HG03159 (cell line): ENCODE measurements at regions not wholly inside any gene's neighbourhood (a gene's known extent, or its start where the extent isn't known, plus 50 kb on each side); places are given as distances from the start of the nearest gene placed in this dataset.
"Not testable (repeated sequence)": the region's sequence is repeated elsewhere in the genome, so short reads cannot be mapped to it uniquely, and the experiment has no call there.

Experiments
- ATAC-seq: cut with Tn5 transposase; IDR thresholded peaks from one replicate; pipeline ENCODE4 v1.9.1; 2021; ENCODE audit warnings: mild to moderate bottlenecking, moderate library complexity; ENCODE audit not compliant: unreplicated experiment

DNA sequence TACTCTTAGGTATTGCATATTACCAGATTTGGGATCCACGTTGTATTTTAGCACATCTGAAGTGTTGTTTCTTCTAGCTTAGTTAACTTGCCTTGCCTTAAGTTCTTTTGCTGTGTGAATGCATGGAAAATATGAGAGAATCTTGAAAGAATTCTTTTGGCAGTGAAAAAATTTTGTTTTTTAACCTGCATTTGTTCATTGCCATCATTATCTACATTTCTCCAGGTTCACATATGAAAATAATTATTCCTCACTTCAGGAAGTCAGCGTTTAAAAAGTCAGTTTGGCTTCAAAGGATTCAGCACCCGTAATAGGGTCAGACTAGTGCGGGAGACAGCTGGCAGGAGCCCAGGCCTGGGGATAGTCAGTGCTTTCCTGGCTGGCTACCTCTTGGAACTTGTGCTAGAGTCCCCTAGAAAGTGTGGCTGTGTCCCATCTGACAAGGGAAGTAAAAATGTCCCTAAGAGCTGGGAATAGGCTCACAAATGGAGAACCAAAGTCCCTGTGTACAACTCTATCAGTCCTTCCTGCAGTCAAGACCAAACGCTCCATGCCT, 251.9 kb upstream of the KLF3 start:
- no peak for ATAC-seq

DNA sequence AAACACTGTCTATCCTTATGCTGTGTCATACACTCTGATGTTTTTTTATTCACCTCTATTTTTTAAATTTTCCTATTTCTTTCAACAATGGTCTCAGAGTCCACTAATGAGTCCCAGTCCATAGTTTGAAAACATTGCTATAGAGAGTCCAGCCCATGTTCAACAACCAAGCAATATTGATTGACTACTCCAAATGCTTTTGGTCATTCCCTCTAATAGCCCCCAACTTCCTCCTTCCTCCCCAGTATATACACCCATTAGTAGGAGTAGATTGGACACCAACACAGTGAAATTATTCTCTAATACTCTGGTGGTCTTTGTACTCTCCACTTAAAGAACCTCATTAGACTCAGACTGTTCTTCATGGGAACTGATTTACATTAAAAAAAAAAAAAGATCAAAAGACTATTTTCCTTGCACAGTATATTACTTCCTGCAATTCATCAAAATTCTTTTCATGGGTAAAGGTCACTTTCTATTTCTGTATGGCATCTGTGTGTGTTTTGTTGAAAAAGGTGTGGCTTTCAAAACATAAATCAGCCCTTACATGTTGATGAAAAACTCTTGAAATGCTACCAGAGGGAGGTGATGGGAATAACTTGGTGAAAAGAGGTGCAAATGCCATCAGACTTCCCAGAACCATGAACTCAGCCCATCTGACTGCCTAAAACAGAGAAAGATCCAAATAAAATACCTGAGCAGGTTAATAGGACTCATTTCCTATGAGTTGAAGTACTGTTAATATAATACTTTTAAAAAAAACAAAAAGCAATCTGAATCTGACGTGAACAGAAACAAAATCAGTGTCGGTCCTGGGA, 250.3 kb upstream of the KLF3 start:
- no peak for ATAC-seq

DNA sequence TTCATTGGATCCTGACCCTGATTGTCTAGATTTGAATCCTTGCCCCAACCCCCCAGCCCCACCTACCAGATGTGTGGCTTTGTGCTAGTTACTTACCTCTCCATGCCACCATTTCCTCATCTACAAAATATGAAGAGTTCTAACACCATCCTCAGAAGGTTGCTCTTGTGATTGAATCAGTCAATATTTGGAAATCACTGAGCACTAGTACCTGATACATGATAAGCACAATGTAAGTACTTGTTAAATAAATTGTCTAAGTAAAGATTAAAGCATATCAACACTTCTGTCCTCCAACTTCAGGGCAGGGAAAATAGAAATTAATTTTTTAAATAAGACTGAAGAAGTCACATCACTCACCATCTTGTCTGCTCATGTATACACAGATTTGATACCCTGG, 249.6 kb upstream of the KLF3 start:
- no peak for ATAC-seq

DNA sequence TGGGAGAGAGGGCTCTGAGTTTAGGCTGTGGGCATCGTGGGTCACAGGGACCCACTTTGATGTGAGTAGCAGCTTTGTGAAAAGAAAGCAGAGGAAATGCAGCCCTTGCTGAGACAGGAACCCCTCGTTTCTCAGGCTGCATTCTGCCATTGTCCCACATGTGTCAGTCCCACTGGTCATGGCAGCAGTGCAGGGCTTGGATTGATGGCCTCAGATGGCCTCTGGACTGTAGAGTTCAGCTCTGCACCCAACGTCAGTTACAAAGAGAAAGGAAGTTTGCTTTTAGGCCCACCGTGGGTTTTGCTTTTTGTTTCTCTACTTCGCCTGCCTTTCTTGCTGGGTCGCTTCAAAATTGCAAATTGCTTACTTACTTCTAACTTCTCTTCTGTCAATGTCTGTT, 248.3 kb upstream of the KLF3 start:
- ATAC-seq: no peak

DNA sequence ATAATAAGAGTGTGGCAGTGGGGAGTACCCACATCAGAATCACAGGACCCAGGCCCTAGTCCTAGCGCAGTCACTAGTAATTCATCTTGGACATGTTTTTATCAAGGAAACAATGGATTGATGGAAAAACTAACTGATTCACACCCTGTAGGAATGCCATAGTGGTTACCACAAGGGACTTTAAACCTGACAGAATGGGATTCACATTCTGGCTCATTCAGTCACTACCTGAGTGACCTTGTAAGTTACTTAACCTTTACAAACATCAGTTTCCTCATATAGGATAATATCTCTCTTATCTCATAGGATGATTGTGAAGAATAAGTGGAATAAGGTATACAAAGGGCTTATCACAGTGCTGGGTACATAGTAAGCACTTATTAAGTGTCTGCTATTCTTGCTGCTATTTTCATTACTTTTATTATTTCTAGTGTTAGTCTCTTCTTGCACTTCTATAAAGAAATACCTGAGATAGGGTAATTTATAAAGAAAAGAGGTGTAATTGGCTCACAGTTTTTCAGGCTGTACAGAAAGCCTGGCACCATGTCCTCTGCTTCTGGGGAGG, 247.5 kb upstream of the KLF3 start:
- ATAC-seq: no peak

DNA sequence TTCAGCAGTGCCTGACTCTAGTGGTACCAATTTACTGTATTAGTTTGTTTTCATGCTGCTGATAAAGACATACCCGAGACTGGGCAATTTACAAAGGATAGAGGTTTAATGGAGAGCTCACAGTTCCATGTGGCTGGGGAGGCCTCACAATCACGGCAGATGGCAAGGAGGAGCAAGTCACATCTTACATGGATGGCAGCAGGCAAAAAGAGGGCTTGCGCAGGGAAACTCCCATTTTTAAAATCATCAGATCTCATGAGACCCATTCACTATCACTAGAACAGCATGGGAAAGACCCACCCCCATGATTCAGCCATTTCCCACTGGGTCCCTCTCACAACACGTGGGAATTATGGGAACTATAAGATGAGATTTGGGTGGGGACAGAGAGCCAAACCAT, 243.7 kb upstream of the KLF3 start:
- ATAC-seq: not testable (repeated sequence)

DNA sequence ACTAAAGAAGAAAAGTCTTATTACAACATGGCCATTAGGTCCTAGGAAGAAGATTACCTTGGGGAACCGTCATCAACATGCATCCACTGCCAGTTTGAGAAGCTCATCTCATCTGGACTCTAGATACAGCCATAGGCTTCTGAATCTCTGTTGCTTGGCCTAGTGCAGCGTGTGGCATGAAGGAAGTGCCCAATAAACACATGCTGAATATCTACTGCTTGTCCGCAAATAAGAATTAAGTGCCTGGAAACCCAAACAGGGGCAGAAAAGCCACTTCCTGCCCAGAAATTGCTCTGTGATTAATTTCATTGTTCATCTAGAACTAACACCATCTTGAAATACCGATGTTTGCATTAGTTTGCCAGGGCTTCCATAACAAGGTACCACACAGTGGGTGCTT, 241.1 kb upstream of the KLF3 start:
- no peak for ATAC-seq

DNA sequence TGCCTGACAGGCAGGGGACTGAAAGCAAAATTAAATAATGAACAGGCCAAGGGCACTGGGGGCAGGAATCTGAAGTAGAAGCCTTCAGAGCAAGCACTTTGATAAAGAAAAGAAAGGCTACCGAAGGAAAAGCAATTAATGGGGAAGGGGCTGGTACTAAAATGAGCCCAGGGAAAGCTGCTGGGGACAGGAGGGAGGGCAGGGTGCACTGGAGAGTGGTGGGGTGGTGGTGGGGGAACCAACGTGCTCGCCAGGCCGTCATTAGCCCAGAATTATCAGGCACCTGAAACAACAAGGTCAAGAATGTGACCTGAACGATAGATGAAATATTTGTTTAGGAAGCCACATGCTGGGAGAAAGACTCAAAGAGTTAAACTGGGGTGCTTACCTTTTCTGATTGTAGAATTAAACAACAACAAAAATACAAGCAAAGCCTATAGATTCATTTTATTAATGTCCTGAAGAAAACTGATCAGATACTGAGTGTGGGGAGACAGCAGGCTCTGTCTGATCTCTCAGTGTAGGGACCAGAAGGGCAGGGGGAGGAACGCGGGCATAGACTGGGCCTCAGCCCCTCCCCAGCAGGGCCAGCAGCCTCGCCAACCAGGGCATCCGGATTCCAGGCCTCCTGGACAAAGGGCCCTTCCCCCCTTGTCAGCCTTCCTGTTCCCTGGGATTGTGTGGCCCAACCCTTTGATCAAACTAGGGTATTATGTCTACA, 239.7 kb upstream of the KLF3 start:
- no peak for ATAC-seq

DNA sequence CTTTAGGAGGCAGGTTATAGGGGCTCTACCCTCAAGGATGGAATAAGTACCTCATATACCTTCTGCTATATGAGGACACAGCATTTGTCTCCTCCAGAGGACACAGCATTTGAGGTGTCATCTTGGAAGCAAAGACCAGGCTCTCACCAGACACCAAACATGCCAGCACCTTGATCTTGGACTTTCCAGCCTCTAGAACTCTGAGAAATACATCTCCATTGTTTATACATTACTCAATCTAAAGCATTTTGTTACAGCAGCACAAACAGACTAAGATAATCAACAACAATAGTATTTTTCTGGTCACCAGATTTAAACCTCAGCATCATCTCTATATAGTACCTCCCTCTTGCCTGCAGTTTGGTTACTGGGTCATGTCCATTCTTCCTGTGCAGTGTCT, 237.5 kb upstream of the KLF3 start:
- ATAC-seq: no peak

DNA sequence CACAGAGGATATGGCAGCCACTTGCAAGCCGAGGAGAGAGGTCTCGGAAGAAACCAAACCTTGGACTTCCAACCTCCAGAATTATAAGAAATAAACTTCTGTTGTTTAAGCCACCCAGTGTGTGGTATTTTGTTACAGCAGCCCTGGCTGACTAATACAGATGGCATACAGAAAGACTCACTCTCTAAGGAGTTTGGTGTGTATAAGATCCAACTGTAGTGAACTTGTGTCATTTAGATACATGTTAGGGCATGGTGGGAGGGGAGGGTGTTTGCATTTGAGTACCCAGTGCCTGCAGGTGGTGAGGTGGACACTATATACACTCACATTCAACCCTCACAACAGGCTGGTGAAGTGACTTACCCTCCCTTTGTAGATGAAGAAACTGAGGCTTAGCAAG, 233.2 kb upstream of the KLF3 start:
- no peak for ATAC-seq

DNA sequence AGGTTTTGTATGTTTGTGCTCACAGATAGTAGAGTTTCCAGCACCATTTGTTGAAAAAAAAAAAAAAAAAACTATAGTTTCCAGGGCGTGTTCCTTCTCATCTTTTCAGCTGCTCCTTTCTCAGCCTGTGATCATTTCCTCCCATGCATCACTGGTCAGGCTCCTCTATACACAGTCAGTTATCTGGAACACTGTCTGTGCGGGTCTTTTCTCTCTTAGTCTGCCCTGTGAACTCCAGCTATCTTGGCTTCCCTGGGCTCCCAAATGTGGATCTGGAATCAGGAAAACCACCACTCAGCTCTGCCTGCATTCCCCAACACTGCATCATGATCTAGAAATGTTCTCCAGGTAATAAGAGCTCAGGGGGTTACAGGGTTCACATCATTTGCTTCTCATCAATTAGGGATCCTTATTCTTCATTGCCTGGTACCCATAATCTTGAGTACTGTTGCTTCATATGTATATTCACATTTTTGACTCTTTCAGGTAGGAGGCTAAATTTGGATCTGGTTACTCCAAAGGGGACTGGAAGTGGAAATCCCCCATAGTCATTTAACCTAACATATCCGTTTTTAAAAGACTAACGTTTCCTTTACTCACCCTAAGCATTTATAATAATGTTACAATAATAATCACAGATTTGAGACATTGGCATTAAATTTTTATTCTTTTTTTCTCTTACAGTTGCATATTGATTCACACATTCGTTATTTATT, 221.8 kb upstream of the KLF3 start:
- ATAC-seq: no peak

DNA sequence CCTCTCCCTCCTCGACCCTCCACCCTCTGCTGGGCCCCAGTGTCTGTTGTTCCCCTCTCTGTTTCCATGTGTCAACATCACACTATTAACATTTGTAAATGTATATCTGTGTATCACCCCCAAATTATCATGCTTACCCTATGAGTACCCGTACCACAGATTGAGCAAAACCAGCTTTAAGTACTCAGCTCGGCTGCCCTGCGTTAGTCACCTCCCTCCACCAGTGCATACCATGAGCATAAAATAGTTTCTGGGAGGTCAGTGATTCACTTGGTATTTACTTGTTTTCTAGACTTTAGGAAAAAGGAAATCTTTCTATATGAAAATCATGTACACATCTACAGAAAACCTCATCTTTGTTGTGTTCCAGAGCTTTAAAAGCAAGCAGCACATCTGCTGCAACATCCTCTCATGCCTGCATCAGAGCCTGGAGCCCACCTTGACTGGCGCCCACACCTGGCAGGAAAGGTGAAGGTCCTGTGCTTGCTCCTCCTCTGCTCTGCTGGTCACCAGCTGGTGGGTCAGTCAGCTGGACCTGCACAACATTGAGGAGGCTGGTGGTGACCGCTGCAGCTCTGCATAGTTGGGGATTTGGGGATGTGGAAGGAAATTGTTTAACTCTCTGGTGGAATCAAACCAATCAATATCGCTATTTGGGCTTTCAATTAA, 214.4 kb upstream of the KLF3 start:
- ATAC-seq: no peak

DNA sequence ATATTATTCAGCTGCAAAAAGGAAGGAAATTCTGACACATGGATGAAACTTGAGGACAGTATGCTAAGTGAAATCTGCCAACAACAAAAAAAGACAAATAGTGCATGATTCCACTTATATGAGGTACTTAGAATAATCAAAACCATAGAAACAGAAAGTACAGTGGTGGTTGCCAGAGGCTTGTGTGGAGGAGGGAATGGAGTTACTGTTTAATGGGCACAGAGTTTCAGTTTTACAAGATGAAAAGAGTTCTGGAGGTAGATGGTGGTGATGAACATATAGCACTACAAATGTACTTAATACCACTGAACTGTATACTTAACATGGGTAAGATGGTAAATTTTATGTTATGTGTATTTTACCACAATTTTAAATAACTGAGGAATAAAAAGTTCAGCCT, 212.0 kb upstream of the KLF3 start:
- no peak for ATAC-seq

DNA sequence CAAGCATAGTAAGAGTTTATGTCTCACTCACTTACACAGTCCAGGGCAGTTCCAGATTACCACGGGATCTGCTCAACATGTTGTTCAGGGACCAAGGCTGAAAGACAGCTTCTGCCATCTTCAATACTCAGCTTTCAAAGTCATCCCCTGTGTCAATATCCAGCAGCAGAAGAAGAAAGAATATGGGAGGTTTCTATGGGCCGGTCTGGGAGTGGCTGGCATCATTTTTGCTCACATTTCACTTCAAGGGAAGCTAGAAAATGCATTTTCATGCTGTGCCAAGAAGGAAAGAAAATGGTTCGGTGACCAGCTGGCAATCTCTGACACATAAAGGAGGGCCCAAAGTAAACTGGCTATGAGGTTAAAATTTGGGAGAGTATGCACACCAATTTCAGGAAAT, 211.5 kb upstream of the KLF3 start:
- no peak for ATAC-seq

DNA sequence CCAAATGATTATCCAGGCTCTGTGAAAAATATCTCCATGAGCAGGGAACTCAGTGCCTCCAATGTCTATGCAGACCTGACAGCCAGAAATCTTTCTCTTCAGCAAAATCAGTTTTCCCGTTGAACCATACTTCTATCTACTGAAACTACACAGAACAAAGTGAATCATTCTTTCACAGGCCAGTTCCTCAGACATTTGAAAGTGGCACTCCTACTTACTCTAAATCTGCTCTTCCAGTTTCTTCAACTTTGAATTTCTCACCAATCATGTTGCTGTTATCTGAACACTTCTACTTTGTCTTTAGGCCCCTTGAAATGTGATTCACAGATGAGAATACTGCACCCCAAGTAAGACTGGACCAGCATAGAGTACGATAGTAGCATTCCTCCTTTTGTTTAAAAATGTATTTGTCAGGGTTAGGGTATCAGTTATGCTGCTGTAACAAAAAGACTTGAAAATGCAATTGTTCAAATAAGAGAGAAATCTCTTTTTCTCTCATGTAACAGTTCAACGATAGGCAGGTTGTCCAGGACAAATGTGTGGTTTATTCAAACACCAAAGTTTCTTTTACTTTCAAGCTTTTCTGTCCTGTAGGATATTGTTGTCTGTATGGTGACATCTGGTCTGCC, 210.6 kb upstream of the KLF3 start:
- ATAC-seq: no peak

DNA sequence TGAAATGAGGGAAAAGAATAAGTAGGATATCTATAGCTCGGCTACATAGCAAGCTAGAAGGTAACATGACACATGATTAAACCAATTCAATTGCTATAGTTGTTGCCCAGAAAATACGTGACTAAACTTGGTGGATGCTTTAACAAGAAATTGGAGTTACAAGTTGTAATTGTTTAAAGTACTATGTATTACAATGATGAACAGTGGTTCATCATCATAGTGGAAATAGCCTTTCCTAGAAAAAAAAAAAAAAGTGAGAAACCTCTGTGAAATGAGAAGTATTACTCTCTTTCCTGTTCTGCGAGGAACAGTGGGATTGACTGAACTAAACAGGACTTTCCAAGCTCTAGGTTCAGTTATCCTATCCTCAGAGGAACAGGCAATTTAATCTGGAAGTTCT, 209.7 kb upstream of the KLF3 start:
- no peak for ATAC-seq

DNA sequence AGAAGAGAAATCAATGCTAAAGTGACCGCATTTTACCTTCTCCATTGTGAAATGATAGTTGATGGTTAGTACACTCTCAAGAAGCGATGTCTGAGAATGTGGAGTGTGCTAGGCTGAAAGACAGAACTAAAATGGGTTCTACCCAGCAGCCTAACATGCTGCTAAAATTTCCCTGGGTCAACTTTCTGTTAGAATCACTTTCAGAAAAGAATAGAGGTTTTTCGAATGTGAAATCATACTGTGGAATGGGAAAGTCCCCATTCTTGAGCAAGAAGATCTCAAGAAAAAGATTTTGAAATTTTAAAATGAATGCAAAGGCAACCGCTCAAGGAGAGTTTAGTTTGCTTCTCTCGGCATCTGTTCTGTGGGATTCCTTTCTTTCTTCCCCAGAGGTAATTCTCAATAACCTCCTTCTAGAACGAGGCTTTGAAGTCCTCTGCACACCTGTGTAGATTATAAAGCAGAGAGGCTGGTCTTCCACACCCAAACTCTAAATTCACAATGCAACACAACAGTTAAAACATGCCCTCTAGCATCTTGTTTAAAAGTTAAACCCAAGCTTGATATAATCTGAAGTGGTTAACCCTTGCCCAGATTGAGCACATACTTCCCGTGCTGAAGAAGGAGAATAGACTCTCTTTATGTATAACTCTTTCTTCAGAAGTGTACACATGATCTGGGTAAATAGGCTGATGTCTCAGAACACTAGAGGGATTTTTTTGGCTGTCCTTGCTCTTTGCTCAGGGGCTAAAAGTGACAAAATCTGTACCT, 208.7 kb upstream of the KLF3 start:
- ATAC-seq: peak; percentile 54

DNA sequence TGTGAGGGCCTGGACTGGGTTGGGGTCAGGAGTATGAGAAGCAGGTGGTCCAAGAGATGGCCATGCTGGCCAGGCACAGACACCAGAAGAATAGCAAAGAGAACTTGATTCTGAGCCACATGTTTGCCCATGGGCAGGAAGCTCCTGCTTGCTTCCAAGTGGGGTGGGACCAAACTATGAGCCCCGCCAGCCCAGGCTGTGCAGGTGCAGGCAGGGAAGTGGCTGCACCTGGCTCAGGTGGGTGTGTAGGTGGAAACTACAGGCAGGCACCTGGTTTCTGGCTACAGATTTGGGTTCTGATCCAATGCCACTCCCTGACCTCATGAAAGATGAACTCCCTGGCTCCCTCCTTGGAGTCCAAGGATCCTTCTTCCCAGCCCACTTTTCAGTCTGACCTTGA, 207.9 kb upstream of the KLF3 start:
- no peak for ATAC-seq

DNA sequence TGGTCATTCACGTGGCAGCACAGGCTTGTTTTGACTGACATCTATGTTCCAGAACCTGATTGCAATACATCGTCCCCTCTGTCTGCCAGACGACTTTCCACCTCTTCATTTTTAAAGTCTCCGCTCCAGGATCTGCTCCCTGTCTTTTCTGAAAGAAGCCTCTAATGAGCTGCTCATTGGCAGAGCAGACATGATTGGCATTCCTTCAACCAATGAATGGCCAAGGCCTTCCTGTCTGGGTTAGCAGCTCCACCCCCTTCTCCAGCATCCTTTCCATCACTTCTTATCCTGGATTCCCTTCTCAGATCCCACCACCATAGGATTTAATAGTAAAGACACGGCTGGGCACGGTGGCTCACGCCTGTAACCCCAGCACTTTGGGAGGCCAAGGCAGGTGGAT, 202.7 kb upstream of the KLF3 start:
- no peak for ATAC-seq
